HG02852 (cell line): ENCODE measurements at regions not wholly inside any gene's neighbourhood (a gene's known extent, or its start where the extent isn't known, plus 50 kb on each side); places are given as distances from the start of the nearest gene placed in this dataset.

ENCODE experiments used
- ATAC-seq: cut with Tn5 transposase; IDR thresholded peaks from one replicate; pipeline ENCODE4 v1.9.1; 2021; ENCODE audit warnings: mild to moderate bottlenecking, moderate library complexity; ENCODE audit not compliant: unreplicated experiment

DNA sequence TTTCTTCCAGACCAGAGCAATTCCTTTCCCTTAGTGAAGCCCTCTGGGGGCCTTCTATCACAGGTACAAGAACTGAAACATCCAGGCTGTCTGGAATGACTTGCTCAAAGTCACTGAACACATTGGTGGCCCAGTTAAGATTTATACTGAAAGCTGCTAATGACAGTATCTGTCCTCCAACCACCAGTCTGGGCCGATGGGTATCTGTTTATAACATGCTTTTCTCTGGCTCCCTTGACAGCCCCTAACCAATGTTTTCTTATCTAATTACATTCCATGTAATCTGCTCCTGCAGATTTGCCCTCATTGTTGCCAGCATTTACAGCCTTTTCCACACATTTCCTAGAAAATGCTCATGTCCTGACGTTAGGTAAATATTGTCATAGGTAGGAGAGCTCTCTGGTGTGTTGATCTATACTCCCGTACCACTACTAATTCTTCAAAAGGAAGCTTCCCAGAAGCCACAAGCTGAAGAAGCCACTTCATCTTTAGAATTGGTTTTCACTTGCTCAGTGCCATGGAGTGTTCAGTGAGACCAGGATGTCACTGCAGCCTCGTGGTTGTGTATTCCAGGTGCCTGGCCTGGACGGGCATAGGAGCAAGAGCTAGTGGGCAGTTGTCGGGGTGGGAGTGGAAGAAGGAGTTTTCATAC is 163.9 kb downstream of the TSEN15 start:
- ATAC-seq = no peak

DNA sequence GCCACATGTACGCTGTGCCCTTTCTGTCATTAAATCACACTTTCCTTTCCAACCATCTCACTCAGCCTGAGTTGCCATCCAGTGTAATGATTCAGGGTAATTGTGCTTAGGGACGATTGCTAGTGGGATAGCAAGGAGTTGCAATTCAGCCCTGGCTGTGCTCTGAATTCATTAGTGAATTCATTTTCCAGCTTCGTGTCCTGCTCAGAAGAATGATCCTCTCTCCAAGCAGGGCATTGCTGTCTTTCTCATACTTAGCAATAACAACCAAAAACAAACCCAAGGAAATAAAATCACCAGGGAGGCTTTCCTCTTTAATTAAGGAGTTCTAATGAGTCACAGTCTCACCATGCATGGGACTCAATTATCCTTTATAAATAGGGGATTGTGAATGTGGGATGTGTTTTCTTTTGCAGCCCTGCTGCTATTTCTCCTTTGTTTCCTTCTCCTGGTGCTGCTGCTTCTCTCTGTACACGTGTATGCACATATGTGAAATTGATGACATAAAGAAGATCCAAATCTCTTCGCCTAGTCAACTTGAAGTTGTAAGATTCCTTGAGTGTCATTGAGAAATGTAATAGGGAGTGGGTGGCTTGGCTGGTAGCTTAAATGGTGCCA is 167.0 kb downstream of the TSEN15 start:
- ATAC-seq = no peak

DNA sequence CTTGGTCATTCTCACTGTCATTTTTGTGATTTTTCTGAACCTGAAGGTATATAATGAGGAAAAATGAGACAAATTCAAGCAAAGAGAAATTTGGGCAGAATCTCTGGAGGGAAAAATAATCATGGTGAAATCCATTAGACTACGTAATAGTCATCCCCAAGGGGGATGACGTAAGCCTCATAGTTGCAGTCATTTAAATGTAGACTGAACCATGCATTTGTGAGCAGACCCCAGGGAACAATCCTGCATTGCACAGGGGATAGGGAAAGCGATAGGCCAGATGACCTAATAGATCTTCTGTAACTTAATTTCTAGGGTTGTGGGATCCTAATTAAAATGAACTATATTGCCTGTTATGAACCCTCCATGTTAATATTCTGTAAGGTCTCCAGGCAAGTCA is 167.4 kb upstream of the C1orf21 start:
- no peak for ATAC-seq

DNA sequence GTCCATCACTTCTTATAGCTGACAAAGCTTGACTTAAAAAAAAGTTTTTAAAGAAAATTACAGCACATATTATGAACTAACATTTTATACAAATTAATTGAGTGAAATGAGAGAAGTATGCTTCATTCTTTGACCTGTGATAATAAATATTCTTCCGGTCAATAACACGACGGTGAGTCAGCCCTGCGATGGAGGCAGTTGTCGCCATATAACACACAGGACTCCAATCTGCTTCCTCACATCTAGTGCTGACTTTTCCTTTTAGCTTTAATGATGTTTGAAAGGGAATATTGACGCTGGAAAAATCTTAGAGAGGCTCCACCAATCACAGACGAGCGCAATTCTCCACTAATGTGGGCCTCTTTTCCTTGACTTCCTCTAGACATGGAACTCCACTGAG is 166.9 kb upstream of the C1orf21 start:
- no peak for ATAC-seq

DNA sequence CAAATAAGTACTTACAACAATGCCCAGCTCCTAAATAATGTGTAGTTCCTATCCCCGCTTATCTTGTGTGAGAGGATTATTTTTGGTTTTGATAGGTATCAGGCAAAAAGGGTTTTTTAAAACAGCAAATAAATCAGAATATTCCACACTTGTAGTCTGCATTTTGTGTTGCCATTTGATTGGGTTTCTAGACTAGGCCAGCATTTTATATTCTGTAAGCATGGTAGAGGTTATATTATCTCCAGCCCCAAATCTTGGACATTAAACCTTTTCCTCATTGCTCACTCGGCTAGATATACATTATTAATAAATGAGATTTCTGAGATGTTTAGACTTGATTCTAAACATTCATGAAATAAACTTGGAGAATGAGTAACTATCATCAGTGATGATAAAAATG is 165.7 kb upstream of the C1orf21 start:
- ATAC-seq = no peak

DNA sequence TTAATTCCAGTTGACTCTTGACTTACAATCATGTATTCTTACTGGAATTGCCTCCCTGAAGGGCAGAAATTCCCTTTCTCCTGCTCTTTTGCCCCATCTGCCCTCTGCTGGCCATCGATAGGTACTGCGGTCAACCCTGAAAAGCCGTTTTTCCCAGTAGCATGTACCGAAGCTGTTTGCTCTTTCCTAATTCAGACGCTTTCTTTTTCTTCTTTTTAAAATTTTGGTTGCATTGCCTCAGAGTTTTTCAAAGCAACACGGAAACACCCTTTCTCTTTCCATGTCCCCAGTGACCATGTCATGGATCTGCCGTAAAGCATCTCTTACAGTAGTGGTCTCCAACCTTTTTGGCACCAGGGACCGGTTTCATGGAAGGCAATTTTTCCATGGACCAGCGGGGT is 164.2 kb upstream of the C1orf21 start:
- no peak for ATAC-seq

DNA sequence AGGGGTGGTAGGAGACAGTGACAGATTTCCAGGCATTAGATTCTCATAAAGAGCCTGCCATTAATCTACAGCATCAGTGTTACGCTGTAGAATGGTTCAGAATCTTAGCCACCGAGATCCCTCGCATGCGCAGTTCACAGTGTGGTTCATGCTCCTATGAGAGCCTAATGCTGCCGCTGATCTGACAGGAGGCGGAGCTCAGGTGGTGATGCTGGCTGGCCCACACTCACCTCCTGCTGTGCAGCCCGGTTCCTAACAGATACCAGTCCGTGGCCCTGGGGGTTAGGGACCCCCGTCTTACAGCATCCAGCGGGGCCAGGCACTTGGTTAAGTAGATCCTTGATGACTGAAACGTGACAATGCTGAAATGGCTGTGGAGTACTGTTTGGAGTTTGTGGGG is 163.6 kb upstream of the C1orf21 start:
- ATAC-seq = no peak

DNA sequence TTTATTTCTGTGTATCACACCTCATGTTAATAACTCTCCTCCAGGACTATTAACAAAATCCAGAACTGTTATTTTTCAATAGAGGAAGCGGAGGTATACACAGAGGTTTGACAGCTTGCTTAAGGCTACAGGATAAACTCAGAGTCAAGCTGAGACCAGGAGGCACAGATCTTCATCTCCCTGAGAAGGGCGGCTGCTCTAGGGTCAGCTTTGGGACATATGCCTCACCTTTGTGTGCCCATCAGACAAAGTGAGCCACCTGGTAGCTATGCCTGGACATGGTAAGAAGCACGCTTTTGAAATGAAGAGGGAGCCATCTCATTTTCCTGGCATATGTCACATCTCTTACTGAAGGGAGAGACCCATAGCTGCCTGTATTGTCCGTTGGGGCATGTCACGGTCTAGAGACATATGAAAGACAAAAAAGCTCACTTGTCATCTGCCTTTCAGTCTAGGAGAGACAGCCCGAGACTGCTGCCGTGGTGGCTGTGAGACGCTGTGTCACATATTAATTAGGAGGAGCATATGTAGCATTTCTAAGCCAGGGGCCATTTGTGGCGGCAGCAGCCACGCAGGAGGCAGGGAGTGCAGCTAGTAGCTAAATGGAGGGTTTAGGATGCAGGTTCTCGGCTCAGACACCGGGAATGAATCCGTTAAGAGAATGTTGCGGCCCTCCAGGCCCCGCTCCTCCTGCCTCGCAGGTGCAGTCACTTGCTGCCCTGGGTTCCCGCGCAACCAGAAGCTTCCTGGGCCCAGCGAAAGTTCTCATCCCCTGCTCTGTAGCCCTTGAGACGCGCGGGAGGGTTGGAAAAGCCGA is 161.3 kb upstream of the C1orf21 start:
- no peak for ATAC-seq

DNA sequence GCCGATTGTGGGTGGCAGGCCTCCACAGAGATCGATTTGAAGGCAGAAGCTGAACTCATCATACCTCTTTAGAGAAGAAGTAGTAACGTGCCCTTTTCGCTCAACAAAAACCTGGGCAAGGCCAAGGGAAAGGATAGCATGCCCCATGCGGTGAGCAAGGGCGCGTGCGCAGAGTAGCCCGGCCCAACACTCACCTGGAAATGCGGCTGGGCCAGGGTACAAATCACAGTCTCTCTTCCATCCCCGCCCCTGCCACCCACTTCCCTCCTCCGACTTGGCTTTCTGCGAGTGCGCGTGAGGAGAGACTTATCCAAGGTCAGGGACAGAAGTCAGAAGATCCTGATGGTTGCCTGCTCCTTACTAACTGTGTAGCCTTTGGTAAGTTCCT is 160.7 kb upstream of the C1orf21 start:
- no peak for ATAC-seq

DNA sequence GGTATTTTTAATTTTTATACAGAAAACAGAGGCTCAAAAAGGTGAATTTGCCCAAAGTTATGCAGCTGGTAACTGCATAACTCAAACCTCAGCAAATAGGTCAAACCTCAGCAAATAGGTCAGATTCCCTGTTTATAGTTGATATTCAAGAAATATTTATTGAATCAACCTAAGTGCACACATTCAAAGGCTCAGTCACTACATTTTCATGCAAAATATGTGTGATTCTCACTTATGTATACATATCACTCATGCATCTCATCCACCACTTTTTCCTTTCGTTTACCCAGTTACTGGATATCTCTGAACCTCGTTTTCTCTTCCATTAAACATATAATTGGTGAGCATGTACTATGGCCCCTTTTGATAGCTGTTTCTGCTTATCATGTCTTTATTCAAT is 158.3 kb upstream of the C1orf21 start:
- ATAC-seq = no peak

DNA sequence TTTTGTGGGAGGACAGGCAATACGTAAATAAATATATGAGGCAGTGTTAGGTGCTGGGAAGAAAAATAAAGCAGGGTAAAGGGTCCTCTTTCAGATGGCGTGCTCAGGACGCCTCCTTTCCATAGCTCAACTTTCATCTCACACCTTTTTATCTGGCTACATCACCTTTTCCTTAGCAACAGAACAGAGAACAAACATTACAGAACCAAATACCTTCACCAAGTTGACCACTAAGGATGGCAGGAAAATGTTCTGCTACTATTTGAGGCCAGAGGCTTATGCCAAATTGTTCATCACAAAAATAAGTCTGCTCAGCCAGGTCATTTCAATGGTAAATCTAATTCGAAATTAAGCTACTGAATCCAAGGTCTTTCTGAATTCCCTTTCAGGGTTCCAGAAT is 149.2 kb upstream of the C1orf21 start:
- no peak for ATAC-seq

DNA sequence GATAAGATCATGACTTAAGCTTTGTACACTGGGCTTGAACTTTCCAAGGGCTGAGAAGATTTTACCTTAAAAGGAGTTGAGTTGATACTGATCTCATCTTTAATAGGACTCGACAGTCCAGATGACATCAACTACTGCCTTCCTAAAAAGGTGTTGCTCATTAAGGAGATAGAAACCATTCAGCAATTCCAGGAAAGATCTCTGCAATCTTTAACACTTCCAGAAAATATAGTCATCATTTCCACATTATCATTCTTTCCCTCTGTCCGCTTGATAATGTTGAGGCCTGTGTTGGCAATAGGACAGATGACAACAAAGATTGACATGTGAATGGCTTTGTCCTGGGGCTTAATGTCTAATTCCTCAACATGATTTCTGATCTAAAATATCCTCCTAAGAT is 145.4 kb upstream of the C1orf21 start:
- ATAC-seq = no peak

DNA sequence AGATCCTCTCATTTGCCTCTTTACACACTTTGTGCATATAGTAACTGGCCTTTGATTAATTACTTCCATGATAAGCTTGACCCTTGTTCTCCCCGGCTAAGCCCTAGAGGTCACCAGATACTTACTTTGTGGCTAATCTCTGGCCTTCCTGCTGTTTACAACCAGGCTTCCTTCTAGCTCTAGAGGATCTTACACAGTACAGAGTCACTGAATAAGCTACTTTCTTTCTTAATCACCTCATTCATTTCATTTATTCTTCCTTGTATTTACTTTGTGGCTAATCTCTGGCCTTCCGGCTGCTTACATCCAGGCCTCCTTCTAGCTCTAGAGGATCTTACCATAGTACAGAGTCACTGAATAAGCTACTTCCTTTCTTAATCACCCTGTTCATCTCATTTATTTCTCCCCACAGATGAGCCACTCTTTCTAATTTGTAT is 144.3 kb upstream of the C1orf21 start:
- ATAC-seq = no peak

DNA sequence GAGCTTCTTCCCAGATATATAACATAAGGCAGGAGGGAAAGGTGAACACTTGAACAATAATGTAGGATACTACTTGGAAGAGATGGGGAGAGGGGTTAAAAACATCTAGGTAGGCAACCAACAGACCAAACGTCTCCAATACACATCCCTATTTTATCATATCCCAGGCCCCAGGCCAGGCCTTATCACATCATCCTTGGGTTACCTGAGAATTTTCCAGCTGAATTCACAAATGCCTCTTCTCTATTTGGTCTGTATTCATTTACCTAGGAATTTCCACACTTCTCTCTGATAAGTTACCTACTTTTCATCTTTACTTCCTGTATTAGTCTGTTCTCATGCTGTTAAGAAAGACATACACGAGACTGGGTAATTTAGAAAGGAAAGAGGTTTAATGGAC is 141.9 kb upstream of the C1orf21 start:
- no peak for ATAC-seq

DNA sequence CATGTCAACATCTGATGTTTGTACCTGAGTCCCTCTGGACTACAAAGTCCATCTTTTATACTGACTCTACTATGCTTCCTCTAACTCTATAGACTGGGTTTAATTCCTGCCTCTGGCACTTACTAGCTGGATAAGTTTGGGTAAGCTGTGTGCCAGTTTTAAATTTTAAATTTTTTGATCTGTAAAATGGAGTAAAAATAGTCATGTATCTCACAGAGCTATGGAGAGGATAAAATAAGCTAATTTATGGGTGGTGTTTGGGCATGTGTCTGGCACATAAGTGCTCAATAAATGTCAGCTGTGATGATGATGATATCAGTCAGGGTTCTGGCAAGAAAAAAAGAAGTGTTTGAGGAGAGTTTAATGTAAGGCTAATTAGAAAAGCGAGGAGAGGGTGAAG is 139.2 kb upstream of the C1orf21 start:
- ATAC-seq = no peak

DNA sequence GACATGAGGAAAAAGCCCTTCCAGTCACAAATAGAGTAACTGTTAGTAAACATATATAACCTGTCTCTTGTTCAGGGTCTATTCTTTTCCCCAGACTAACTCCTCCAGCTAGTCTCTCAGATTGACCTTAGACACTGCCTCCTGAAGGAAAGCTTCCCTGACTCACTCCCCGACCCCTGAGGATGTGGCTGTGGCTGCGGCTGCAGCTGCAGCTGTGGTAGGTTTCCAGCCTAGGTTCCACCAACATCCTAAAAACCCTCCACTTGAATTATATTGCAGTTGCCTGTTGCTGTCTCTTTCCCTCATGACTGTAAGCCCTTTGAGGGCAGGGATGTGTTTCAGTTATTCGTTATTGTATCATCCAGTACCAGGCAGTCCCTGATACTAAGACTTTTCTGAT is 132.9 kb upstream of the C1orf21 start:
- no peak for ATAC-seq

DNA sequence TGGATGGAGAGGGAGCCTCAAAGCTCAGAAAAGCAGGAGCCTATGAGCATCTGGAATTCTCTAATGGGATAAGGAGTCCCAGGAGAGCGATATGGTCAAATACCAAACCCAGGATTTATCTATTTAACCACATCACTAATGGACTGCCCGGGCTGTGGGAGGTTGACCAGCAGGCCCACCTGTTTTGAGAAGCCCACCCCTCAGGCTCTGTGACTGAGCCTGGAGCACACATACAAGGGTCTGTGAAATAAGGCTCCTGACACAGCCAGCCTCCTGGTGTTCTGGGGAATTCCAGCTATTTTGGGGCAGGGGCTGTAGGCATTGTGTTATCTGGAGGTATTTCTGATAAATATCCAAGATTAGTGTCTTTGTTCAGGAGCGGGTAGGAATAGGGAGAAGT is 132.0 kb upstream of the C1orf21 start:
- no peak for ATAC-seq

DNA sequence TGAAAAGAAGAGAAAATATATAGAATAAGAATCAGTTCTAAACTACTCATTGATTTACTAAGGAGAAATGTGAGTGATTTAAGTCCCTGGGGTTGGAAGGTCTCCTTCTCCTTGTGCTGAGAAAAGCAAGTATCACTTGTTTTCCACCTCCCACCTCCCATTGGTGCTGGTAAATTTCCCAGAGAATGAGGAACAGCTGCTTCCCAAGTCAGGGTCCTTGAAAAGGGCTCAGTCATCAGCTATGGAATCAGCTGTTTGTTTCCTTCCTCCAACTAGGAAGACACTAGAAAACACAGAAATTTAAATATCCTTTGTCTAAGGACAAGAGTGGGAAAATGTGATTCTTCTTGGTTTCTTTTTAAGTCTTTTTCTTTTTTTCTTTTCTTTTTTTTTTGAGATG is 131.3 kb upstream of the C1orf21 start:
- no peak for ATAC-seq

DNA sequence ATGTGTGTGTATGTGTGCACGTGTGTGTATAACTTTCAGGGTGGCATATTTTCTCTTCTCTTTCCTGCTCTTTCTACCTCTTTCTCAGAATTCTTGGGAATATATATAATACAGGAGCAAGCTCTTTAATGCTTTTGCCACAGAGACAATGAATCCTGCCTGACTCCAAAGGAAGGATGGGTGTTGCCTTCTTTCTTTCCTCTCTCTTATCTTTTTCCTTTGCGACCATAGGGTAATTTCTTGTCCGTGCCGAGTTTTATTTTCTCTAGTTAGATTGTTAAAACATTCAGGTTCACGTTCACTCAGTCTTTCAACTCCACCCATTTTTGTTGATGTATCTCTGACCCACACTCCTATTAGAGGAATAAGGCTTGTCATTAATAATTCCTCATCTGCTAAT is 129.0 kb upstream of the C1orf21 start:
- no peak for ATAC-seq

DNA sequence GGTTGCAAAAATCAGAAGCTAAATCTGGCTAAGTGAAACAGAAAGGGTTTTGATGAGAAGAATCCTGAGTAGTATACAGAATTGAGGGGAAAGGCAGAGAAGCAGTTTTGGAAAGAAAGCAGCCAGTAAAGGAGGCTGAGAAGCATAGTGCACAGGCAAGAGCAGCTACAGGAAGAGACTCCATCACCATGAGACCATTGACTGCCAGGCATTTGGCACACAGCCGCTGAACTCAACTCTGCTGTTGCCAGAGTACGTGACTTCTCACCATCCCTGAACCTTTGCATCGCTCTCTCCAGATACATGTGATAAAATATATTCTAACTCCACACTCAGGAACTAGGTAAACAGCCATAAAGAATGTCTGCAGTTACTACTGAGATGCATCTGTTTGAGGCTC is 128.3 kb upstream of the C1orf21 start:
- no peak for ATAC-seq

DNA sequence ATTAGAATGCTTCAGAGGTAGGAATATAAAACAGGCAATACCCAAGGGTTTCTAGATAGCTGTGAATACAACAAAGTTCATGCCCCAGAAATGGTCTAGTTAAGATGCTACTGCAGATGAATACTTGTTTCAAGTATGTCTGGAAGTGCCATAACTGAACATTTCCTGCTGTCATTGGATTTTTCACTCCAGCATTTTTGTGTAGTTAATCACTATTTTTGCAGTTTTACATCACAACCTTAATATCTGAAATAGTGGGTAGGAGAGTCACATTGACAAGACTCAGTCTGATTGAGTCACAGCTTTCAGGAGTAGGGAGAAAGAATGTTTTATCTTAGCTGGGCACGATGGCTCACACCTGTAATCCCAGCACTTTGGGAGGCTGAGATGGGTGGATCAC is 126.4 kb upstream of the C1orf21 start:
- no peak for ATAC-seq

DNA sequence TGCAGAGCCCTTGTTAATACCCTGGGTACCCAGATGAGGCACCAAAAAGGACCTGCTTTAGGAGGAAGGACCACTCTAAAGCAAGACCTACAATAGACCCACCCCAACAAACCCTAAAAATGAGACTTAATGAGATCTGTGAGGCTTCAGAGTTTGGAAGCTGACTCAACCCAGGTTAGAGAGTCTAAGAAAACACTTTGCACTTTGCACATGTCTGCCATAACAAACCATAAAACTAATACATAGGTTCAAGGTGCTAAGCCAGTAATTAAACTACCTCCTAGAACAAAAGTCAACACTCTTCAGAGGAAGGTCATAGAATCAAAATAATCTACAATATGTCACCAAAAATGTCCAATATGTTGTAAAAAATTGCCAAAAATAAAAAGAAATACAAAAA is 124.7 kb upstream of the C1orf21 start:
- ATAC-seq = no peak
